Neural cell (in vitro differentiated cells): ENCODE measurements at regions not wholly inside any gene's neighbourhood (a gene's known extent, or its start where the extent isn't known, plus 50 kb on each side); places are given as distances from the start of the nearest gene placed in this dataset.

ENCODE experiments used
- CTCF ChIP-seq: fragments of 450-650 bp; IDR thresholded peaks from 2 replicates; pipeline ENCODE4 v1.5.1; 2014; ENCODE audit warnings: antibody characterized with exemption, mild to moderate bottlenecking, moderate library complexity; ENCODE audit not compliant: poor library complexity, severe bottlenecking
- EP300 ChIP-seq: fragments of 450-650 bp; conservative IDR thresholded peaks from 2 replicates; pipeline ENCODE4 v1.6.1; 2014; ENCODE audit warnings: antibody characterized with exemption, mild to moderate bottlenecking, moderate library complexity; ENCODE audit not compliant: poor library complexity, severe bottlenecking
- EZH2 ChIP-seq: fragments of 200-600, 300-800 bp; shearing (Covaris generic), sonication (generic); IDR thresholded peaks from 2 replicates; pipeline ENCODE4 v1.6.1; 2014; ENCODE audit warnings: antibody characterized with exemption, low read length, borderline replicate concordance, mild to moderate bottlenecking; ENCODE audit not compliant: insufficient read depth, poor library complexity, severe bottlenecking
- POLR2AphosphoS5 ChIP-seq: IDR thresholded peaks from 2 replicates; pipeline ENCODE4 v1.6.1; 2012
- SMC3 ChIP-seq: fragments of 450-650 bp; conservative IDR thresholded peaks from 2 replicates; pipeline ENCODE4 v1.6.1; 2014; ENCODE audit warnings: antibody characterized with exemption, mild to moderate bottlenecking, moderate library complexity; ENCODE audit not compliant: poor library complexity

GRCh38 chr11:92022499-92022898, 202.1 kb upstream of the FAT3 start:
- no peak for TF ChIP-seq CTCF
- TF ChIP-seq POLR2AphosphoS5, result no peak
- TF ChIP-seq EP300, result no peak
- TF ChIP-seq EZH2, result no peak
- TF ChIP-seq SMC3, result no peak
